NCI-H2196 (cell line): ENCODE measurements at regions not wholly inside any gene's neighbourhood (a gene's known extent, or its start where the extent isn't known, plus 50 kb on each side); places are given as distances from the start of the nearest gene placed in this dataset.

Experiments used
- DNase-seq: peaks from one replicate; lab custom pipeline; 2025; ENCODE audit not compliant: unreplicated experiment; lab: John Stamatoyannopoulos, UW

DNA sequence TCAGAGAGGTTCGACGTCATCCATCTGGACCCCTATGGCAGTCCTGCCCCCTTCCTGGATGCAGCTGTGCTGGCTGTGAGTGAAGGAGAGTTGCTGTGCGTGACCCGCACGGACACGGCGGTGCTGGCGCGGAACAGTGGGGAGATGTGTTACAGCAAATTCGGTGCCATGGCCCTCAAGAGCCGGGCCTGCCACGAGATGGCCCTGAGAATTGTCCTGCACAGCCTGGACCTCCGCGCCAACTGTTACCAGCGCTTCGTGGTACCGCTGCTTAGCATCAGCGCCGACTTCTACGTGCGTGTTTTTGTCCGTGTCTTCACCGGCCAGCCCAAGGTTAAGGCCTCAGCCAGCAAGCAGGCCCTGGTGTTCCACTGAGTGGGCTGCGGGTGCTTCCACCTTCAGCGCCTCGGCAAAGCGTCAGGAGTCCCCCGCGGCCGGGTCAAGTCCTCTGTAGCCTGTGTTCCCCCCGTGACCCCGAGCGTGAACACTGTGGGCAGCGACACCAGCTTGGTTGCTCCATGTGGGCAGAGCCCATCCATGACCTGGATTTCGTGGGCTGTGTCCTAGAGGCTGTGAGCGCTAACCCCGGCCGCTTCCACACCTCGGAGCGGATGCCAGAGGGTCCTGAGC, 186.7 kb upstream of the SLITRK2 start:
- no peak for DNase-seq

DNA sequence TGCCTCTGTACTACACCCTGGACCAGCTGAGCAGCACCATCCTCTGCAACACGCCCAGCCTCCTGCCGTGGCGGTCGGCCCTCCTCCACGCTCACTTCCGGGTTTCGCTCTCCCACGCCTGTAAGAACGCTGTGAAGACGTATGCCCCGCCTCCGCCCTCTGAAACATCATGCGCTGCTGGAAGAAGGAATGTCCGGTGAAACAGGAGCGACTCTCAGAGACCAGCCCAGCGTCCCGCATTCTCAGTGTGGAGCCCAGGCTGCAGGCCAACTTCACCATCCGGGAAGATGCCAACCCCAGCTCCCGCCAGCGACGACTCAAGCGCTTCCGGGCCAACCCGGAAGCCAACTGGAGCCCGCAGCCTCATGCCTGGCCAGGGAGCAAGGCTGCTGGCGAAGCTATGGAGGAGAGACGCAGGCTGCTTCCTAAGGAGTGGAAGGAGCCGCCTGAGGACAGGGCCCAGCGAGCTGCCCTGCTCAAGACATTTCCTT, 186.1 kb upstream of the SLITRK2 start:
- no peak for DNase-seq

DNA sequence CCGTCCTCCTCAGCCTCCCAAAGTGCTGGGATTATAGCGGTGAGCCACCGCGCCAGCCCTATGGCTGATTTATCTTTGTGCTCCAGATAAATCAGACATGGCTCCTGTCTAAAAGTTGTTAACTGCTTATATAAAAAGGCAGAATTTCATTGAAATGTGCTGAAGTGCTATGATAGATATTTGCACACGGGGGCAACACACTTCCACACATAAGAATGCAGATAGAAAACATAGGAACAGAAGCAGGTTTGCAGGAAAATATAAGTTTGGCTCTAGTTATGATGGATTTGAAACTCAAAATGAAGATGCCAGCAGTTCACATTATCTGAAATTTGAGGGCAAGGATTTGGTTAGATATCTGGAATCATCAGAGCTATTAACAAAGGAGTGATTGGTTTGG, 163.1 kb upstream of the SLITRK2 start:
- no peak for DNase-seq

DNA sequence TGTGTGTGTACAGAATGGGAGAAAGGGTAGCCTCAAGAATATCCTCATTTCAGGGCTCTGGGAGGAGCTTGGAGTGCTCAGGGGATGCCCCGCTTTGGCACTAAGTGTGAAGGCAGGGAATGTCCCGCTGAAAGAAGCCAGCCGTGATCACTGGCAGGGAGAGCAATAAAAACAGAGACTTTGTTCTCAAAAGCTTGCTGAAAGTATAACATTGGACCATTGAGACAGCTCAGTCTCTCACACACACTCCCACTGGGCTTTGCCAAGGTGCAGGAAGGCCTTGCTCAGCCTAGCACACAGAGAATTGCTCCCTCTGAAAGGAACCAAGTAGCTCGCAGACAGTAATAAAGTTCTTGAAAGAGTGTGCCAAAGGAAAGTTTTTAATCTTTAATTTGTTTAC, 143.8 kb upstream of the SLITRK2 start:
- no peak for DNase-seq

DNA sequence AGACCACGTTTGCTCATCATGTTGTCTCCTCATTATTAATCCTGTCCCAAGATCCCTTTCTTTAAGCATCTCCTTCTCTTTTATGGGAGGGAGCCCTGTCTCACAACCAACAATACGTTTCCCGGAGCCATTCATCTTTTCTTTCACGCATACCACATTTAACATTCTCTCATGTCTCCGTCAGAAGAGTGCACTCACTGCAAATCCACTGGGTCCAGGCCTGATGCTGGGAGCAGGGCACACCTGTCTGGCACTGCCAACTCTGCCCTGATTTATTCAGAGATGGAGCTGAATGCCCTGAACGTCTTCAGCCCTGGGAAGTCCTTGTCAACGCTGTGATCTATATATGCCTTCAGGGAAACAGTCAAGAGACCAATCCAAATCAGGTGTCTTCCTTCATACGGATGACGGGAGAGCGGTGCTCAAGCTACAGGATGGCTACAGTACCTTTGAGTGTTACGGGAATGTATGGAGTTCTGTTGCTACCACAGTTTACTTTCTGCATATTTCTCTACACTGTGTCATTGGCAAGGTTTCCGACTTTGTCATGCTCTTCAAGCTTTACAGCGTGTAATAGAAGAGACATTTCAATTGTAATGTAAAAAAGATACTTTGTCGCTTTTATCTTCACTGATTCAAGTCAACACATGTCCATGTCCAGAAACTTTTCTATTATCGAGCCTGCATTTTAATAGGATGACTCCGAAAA, 140.4 kb upstream of the SLITRK2 start:
- no peak for DNase-seq

DNA sequence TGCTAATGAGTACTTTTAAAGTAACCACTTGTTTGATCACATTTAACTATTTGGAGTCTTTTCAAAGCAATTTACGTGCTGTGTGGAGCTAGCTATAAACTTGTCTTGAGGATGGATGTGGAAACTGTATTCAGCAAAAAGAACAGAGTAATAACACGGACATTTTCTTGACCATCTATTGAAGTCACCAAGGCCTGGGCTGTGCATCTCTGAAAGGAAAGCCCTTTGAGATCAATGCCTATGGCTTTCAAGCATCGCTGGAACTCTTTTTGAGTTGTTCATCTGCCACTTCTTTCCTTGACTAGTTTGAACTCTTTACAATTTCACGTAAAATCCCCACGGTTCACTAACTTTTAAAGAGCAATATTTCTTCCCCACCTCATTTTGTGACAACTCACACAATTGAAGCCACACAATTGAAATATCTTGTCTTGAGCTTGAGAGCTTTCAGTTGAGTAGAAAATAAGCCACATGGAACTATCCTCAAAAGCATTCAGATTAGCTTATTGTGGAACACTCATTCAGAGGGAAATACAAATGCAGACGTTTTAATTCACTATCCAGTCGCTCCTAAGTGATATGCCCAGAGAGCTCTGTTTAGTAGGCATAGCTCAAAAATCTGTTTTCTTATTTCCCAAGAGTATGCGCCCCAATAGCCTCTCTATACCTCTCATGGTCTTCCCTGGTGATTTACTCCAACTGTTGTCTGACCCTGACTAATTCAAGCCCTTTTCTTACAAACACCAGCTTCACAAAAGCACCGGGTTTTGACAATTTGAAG, 134.9 kb upstream of the SLITRK2 start:
- DNase-seq = no peak

DNA sequence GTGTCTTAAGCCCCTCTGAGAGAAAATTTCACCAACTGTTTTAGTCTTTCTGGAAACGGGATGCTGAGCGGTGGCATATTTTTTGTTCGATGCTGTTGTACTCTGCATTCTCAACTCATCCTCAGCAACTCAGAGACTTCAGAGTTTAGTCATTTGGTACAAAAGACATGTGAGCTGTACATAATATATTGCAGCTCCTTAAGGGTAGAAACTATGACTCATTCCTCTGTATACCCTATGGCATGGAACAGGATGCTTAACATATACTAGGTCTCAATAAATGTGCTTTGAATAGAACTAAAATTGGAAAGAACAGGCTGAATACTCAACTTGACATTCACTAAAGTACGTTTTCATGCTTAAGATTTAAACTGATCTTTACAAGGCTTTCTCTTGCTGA, 130.5 kb upstream of the SLITRK2 start:
- no peak for DNase-seq

DNA sequence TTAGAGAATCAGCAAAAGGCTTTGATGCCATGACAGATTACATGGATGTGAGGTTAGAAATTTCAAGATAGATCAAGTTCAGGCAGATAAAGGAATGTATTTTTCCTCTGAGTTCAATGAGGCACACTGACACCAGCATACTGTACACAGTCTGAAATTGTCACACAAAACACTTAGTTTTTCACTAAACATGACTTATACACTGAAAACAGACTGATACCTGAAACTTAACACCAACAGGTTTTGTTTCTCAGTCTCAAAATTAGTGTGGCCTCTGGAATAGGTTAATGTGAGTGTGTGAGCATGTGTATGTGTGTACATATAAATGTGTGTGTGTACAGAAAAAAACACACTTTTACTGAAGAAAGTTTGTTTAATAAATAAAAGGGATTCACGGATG, 129.9 kb upstream of the SLITRK2 start:
- no peak for DNase-seq

DNA sequence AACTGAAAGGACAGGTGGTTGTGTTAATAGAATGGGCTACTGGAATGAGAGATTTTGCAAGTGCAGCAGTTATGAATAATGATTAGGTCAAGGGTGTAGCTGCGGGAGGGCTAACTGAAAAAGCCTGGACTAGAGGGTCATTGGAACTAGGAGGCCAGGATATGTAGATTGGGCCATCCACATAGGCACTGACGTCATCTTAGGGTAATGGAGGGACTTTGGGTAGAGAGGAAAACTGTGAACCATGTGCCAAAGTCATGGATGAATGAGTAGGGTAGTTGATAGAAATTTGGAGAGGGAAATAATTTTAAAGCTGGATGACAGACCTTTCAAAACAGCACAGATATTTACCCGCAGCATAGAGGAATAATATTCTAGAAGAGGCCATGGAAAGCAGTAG, 123.6 kb upstream of the SLITRK2 start:
- DNase-seq = no peak

DNA sequence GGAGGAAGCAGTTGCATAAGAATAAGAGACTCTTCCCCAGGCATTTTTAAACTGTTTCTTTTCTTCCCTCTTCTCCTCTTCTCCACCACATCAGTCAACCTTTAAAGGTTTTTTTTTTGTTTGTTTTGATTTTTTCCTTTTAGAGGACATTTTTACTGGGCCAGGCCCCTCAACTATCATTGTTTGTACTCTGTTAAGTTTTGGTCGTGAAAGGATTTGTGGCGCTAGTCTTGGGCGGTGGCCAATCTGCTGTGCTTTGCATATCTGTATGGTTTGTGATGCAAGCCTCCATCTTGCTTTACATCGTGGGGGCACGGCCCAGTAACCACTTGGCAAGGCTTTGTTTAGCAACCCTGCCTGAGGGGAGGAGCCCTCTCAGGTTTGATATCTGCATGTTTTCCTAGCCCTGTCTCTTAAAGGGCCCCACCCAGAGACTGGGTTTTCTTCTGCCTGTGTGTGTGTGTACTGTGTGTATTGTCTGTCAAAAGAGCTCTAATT, 101.9 kb upstream of the SLITRK2 start:
- no peak for DNase-seq

DNA sequence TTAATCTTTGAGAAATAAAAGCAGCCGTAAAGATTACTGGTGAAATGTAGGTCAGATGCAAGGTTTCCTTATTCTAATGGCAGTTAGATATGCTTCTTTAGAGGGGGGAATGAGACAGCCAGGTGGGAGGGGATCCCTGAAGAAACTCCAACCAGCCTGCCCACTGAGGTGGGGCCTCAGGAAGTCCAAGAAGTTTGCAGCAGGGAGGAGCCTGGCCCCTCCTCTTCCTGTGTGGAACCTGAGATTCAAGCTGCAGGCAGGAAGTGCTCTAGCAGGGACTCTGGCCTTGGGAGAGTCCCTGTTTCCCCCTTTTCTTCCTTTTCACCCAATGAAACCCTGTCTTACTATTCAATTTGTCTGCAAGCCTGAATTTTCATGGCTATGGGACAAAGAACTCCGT, 101.4 kb upstream of the SLITRK2 start:
- no peak for DNase-seq

DNA sequence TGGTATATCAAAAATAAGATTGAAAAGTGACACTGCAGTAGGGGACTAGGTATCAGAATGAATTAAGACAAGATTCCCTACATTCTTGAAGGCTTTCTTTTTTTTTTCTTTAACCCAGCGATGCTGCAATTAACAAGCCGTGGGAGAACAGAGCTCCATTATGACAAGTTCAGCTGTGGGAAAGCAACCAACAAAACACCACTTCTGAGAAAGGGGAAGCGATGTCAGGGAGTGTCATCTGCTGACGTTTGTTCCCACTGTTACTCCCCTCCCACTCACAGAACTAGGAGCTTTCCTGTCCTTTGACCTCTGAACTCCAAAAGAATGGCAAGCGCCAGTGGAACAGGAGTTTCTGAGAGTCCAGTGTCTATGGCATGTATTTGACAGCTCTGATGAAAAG, 90.2 kb upstream of the SLITRK2 start:
- no peak for DNase-seq

DNA sequence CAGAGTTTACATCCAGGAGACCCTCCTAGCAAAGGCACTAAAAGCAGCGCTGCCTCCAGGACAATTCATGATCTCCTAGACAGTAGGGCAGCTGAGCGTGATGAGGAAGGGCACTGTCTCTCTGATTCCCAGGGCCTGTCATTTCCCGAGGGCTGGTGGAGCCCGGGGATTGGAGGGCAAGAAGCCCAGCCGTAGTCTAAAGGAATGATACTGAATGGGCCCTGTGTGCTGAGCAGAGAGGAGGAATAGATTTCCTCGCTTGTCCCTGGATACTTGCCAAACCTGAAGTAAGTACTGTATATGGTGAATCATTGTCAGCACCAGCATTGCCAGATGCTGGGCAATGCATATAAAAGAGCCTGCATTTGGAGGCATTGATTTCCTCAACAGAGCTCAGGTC, 88.0 kb upstream of the SLITRK2 start:
- DNase-seq = no peak

DNA sequence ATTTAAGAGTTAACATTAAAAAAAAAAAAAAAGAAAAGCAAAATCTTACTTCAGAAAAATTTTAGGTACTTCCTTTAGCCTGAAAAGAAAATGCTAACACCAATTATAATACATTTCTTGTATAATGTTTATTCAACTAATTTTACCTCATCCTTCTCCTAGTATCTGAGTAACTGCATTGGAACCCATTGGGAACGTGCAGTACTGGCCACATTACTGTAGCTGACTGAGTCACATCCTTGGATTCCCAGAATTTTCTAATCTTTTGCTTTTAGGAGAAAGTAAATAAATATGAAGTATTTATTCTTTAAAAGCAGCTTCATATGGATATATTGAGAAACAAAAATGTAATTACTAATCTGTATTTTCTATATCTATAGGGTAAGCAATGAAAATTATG, 82.6 kb upstream of the SLITRK2 start:
- no peak for DNase-seq

DNA sequence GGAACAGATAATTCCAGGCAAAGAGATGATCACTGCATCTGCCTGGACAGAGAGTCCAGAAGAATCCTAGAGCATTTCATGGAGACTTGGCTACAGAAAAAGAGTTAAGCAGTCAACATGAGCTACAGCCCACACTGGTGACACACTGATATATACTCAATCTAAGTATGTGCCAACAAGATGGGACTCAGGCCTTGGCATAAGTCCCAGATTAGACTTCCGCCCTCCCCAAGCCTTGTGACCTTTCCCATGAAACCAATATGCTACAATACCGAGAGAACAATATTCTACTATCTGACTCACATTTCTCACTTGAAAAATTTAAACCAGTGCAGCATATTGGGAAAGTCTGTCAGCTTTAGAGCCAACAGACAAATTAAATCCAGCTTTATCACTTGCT, 65.7 kb upstream of the SLITRK2 start:
- no peak for DNase-seq
